ENCODE measurements at regions not wholly inside any gene's neighbourhood (a gene's known extent, or its start where the extent isn't known, plus 50 kb on each side); places are given as distances from the start of the nearest gene placed in this dataset.

DNA sequence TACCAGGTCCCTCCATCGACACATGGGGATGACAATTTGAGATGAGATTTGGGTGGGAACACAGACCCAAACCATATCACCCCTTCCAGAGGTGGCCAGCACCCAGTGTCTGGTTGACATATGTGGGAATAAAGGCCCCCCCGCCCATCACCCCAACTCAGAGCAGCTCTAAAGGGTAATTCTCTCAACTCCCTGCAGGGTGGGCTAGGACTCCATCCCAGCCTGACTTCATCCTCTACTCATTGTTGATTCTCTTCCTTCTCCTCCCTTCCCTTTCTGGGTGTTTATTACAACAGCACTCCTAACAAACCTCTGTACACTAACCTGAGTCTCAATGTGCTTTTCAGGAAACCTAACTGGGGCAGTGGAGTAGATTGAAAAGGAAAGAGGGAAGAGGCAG is 339.9 kb downstream of the ACTL7B start:
- TF ChIP-seq, protein P1, sequence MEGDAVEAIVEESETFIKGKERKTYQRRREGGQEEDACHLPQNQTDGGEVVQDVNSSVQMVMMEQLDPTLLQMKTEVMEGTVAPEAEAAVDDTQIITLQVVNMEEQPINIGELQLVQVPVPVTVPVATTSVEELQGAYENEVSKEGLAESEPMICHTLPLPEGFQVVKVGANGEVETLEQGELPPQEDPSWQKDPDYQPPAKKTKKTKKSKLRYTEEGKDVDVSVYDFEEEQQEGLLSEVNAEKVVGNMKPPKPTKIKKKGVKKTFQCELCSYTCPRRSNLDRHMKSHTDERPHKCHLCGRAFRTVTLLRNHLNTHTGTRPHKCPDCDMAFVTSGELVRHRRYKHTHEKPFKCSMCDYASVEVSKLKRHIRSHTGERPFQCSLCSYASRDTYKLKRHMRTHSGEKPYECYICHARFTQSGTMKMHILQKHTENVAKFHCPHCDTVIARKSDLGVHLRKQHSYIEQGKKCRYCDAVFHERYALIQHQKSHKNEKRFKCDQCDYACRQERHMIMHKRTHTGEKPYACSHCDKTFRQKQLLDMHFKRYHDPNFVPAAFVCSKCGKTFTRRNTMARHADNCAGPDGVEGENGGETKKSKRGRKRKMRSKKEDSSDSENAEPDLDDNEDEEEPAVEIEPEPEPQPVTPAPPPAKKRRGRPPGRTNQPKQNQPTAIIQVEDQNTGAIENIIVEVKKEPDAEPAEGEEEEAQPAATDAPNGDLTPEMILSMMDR (conservative IDR thresholded peaks at IDR 0.05; ENCODE audit: low read depth, low read length), result 0 out of 2 replicates have a peak, but pooled peaks have one; percentile 2
- TF ChIP-seq CHD1 (IDR thresholded peaks at IDR 0.05; ENCODE audit: low read depth, low read length) (no peak), POLR2A (IDR thresholded peaks at IDR 0.05; ENCODE audit: low read depth, low read length) (no peak), RAD21 (IDR thresholded peaks at IDR 0.05; ENCODE audit: low read length) (no peak), BHLHE40 (IDR thresholded peaks at IDR 0.05; ENCODE audit: low read depth, low read length) (no peak), RCOR1 (IDR thresholded peaks at IDR 0.05; ENCODE audit: insufficient replicate concordance, low read length) (no peak), MXI1 (IDR thresholded peaks at IDR 0.05; ENCODE audit: borderline replicate concordance, low read depth, low read length) (no peak), FOS (IDR thresholded peaks at IDR 0.05; ENCODE audit: low read depth, low read length) (no peak), MAFK (IDR thresholded peaks at IDR 0.05; ENCODE audit: low read depth, low read length) (no peak), CEBPB (IDR thresholded peaks at IDR 0.05; ENCODE audit: low read depth, low read length) (no peak), SMC3 (IDR thresholded peaks at IDR 0.05; ENCODE audit: low read depth, low read length) (no peak), RFX5 (IDR thresholded peaks at IDR 0.05; ENCODE audit: low read depth, low read length) (no peak)
- TF ChIP-seq, protein P2, sequence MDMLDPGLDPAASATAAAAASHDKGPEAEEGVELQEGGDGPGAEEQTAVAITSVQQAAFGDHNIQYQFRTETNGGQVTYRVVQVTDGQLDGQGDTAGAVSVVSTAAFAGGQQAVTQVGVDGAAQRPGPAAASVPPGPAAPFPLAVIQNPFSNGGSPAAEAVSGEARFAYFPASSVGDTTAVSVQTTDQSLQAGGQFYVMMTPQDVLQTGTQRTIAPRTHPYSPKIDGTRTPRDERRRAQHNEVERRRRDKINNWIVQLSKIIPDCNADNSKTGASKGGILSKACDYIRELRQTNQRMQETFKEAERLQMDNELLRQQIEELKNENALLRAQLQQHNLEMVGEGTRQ (IDR thresholded peaks at IDR 0.05; ENCODE audit: low read depth, low read length), result no peak
- TF ChIP-seq, protein P3, sequence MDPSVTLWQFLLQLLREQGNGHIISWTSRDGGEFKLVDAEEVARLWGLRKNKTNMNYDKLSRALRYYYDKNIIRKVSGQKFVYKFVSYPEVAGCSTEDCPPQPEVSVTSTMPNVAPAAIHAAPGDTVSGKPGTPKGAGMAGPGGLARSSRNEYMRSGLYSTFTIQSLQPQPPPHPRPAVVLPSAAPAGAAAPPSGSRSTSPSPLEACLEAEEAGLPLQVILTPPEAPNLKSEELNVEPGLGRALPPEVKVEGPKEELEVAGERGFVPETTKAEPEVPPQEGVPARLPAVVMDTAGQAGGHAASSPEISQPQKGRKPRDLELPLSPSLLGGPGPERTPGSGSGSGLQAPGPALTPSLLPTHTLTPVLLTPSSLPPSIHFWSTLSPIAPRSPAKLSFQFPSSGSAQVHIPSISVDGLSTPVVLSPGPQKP (IDR thresholded peaks at IDR 0.05; ENCODE audit: borderline replicate concordance, low read depth, low read length), result no peak
